ENCODE measurements at regions not wholly inside any gene's neighbourhood (a gene's known extent, or its start where the extent isn't known, plus 50 kb on each side); places are given as distances from the start of the nearest gene placed in this dataset.

GRCh38 chr4:104044369-104044768 lies 324.6 kb upstream of the TACR3 start:
- H3K4me2 ChIP-seq (ENCODE audit: low read depth, low read length): no peak overlapping the region
- no peaks in the 10 kb centered on the region for H3K4me1 ChIP-seq (ENCODE audit: low read length)
- H3K36me3 ChIP-seq (replicated peaks; ENCODE audit: insufficient read depth, low read length): no peaks in the 10 kb centered on the region
- H3K27ac ChIP-seq (ENCODE audit: low read length): no peak overlapping the region
- H3K27me3 ChIP-seq (replicated peaks; ENCODE audit: insufficient read depth, low read length): no peaks in the 10 kb centered on the region
- H2AFZ ChIP-seq (ENCODE audit: low read length): no peak overlapping the region
- no peak overlapping the region for H3K4me3 ChIP-seq (ENCODE audit: low read length)
- no peaks in the 10 kb centered on the region for H3K9me3 ChIP-seq (replicated peaks; ENCODE audit: insufficient read depth, low read length)
- H3K9ac ChIP-seq (ENCODE audit: low read length): no peak overlapping the region
- TF ChIP-seq EZH2 (optimal IDR thresholded peaks at IDR 0.05; ENCODE audit: low read depth, low read length): no peak
- no peak for TF ChIP-seq EZH2phosphoT487 (IDR thresholded peaks at IDR 0.05; ENCODE audit: low read length)
- TF ChIP-seq CTCF (IDR thresholded peaks at IDR 0.05; ENCODE audit: low read length): no peak
- no peaks in the 10 kb centered on the region for H4K20me1 ChIP-seq (ENCODE audit: insufficient read depth, low read length)
- no peaks in the 10 kb centered on the region for H3F3A ChIP-seq (ENCODE audit: insufficient read depth, low read length)
- no peaks in the 10 kb centered on the region for H3K9me2 ChIP-seq (replicated peaks; ENCODE audit: insufficient read depth, low read length)
- no peak for DNase-seq
- no peaks in the 10 kb centered on the region for H3K79me2 ChIP-seq (ENCODE audit: low read length)

GRCh38 chr4:104032896-104033295 lies 313.1 kb upstream of the TACR3 start:
- H3K4me1 ChIP-seq (ENCODE audit: low read length): no peaks in the 10 kb centered on the region
- no peaks in the 10 kb centered on the region for H3K79me2 ChIP-seq (ENCODE audit: low read length)
- no peaks in the 10 kb centered on the region for H3K27me3 ChIP-seq (replicated peaks; ENCODE audit: insufficient read depth, low read length)
- H3K9me2 ChIP-seq (replicated peaks; ENCODE audit: insufficient read depth, low read length): no peaks in the 10 kb centered on the region
- H4K20me1 ChIP-seq (ENCODE audit: insufficient read depth, low read length): no peaks in the 10 kb centered on the region
- no peak for DNase-seq
- no peaks in the 10 kb centered on the region for H3K9me3 ChIP-seq (replicated peaks; ENCODE audit: insufficient read depth, low read length)
- H3K9ac ChIP-seq (ENCODE audit: low read length): no peak overlapping the region
- no peaks in the 10 kb centered on the region for H3F3A ChIP-seq (ENCODE audit: insufficient read depth, low read length)
- H3K27ac ChIP-seq (ENCODE audit: low read length): no peak overlapping the region
- H2AFZ ChIP-seq (ENCODE audit: low read length): no peak overlapping the region
- no peak overlapping the region for H3K4me3 ChIP-seq (ENCODE audit: low read length)
- TF ChIP-seq EZH2 (optimal IDR thresholded peaks at IDR 0.05; ENCODE audit: low read depth, low read length) (no peak), CTCF (IDR thresholded peaks at IDR 0.05; ENCODE audit: low read length) (no peak), EZH2phosphoT487 (IDR thresholded peaks at IDR 0.05; ENCODE audit: low read length) (no peak)
- no peak overlapping the region for H3K4me2 ChIP-seq (ENCODE audit: low read depth, low read length)
- H3K36me3 ChIP-seq (replicated peaks; ENCODE audit: insufficient read depth, low read length): no peaks in the 10 kb centered on the region

GRCh38 chr4:104025251-104025650 lies 305.5 kb upstream of the TACR3 start:
- Histone ChIP-seq H4K20me1 (ENCODE audit: insufficient read depth, low read length) (no peaks in the 10 kb centered on the region), H3K79me2 (ENCODE audit: low read length) (no peaks in the 10 kb centered on the region), H3K4me3 (ENCODE audit: low read length) (no peak overlapping the region), H3K27ac (ENCODE audit: low read length) (no peak overlapping the region), H3K9me2 (replicated peaks; ENCODE audit: insufficient read depth, low read length) (no peaks in the 10 kb centered on the region), H3K27me3 (replicated peaks; ENCODE audit: insufficient read depth, low read length) (no peaks in the 10 kb centered on the region), H3K9me3 (replicated peaks; ENCODE audit: insufficient read depth, low read length) (no peaks in the 10 kb centered on the region), H3K4me2 (ENCODE audit: low read depth, low read length) (no peak overlapping the region), H3K4me1 (ENCODE audit: low read length) (no peaks in the 10 kb centered on the region), H2AFZ (ENCODE audit: low read length) (no peak overlapping the region), H3K36me3 (replicated peaks; ENCODE audit: insufficient read depth, low read length) (no peaks in the 10 kb centered on the region), H3F3A (ENCODE audit: insufficient read depth, low read length) (no peaks in the 10 kb centered on the region), H3K9ac (ENCODE audit: low read length) (no peak overlapping the region)
- DNase-seq: no peak
- TF ChIP-seq EZH2 (optimal IDR thresholded peaks at IDR 0.05; ENCODE audit: low read depth, low read length) (no peak), EZH2phosphoT487 (IDR thresholded peaks at IDR 0.05; ENCODE audit: low read length) (no peak), CTCF (IDR thresholded peaks at IDR 0.05; ENCODE audit: low read length) (no peak)

All from MM.1S (cell line).